Activated T-helper 1 cell treated with anti-CD3 and anti-CD28 coated beads, Interleukin-2, amount 50 U/mL, for 16 hours (primary cell): ENCODE measurements at regions not wholly inside any gene's neighbourhood (a gene's known extent, or its start where the extent isn't known, plus 50 kb on each side); places are given as distances from the start of the nearest gene placed in this dataset.

Experiments used
- DNase-seq, 2 donors: peaks; one replicate each; pipeline ENCODE4 v3.0.0-alpha.2; 2020; ENCODE audit warnings: low read depth in 1 of 2, low spot score in 1 of 2

DNA sequence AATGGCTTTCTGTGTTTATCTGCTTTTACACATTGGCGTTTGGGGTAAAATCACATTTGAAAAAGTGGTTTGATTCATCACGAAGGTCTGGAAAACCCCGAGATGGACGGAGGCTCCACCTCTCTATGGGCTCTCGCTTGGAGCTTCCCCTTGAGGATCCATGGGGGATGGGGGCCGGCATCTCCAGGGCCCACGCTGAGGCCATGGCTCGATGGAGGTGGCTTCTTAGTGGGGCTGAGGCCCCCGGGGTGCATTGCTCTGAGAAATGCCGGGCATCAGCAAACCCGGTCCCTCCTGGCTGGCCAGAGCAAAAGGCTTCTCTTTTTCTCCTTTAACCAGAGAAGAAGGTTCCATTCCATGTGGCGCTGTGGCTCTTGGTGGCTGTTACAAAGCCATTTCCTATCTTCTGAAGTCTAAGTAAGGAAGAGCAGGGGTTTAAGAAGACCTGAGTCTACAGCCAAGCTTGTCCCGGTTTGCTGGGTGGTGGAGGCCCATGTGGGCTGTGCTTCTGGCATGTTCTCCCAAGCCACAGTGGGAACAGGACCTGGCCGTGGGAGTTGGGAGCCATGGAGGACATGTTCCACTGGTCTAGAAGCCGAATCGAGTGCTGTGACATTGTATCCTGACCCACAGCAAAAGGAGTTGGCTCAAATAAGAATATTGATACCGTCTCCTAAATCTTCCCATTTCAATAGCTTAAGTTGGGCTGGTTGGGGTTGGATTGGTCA is 243.5 kb upstream of the PITRM1 start:
- no peak for DNase-seq

DNA sequence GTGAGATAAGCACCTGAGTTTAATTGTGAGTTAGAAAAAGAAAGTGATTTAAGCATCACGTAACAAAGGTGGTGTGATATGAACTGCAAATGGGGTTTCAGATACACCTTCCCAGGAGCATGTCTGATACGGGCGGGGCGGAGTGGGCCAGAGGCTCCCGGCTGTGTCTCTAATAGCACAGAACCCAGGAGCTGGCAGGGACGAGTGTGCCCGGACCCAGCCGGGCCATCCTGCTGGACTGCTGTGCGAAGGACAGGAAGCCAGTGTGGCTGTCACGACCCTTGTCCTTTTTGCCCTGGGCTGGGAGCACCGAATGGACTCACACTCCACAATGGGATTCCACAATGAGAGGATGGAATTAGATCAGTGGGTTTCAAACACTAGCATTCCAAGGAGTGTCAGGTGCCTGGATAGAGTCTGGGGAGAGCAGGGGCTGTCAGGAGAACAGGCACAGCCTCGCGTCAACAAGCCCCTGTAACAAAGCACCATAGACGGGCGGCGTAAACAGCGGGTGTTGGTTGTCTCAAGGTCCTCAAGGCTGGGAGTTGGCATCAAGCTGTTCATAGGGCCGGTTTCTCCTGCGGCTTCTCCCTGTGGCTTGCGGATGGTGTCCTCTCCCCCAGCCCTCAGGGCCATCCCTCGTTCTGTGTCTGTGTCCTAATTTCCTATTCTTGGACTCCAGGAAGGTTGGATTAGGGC is 242.6 kb upstream of the PITRM1 start:
- DNase-seq: no peak

DNA sequence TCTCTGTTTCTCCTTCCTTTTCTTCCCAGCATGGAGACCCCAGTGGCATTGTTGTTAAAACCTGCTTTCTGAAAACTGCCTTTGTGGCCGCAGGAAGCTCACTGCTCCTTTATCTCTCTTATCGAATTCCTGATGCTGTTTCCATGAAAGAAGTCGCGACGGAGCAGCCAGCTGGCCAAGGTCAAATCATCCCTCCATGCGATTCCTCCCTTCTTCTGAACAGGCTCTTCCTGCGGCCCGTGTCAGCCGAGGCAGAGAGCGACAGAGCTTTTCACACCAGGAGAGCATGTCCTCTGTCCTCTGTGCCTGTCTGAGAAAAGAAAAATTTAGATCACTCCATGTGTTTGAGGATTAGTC is 242.1 kb upstream of the PITRM1 start:
- DNase-seq: no peak

DNA sequence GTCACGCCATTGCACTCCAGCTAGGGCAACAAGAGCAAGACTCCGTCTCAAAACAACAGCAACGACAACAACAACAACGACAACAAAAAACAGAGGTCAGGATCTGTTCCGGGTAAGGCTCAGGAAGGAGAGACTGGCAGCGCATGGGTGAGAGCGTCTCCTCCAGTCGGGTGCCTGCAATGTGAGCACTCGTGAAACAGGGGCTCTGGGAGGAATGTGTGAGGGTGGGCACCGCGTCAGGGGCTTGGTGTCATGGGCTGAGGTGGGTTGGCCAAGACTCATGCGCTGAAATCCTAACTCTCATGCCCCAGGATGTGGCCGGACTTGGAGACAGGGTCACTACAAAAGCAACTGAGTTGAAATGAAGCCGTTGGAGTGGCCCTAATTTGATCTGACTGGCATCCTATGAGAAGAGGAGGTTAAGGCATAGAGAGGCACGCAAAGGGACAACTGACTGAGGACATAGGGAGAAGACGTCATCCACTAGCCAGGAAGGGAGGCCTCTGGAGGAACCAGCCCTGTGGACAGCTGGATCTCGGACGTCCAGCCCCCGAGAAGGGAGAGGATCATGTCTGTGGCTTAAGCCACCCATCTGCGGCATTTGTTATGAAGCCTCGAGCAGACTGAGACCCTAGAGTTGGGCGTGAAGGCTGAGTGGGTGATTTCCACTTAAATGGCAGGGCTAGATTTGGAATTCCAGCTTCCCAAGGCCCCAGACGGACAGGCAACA is 241.5 kb upstream of the PITRM1 start:
- no peak for DNase-seq

DNA sequence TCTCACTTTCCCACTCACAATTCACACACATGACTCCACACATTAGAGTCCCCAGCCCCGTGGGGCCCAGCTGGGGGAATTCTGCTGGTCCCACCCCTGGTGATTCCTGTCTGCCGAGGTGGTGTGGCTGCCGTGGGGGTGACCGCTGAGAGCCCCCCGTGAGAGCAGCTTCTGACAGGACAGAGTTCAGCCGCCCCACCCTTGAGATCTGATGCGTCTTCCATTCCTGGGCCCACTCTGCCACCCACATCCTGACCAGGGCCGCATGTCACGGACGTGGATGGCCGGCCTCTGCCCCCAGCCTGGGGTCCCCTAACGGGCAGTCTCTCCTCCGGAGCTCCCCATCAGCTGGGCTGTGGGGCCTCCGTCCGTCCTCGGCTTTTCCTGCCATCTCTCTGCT is 240.1 kb upstream of the PITRM1 start:
- DNase-seq: no peak

- DNase-seq: no peak
These were observed 239.5 kb upstream of the PITRM1 start for GRCh38 chr10:3412071-3412582.

DNA sequence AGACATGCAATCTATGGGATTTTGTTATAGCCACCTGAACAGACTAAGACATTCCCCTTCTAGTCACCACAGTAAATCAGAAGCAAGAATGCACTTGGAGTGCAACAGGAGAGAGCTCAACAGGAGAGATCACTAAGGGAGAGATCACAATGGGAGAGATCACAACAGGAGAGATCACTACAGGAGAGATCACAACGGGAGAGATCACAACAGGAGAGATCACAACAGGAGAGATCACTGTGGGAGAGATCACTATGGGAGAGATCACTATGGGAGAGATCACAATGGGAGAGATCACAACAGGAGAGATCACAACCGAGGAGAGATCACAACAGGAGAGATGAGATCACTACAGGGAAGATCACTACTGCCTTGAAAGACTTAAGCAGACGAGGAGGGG is 238.5 kb upstream of the PITRM1 start:
- DNase-seq: no peak

DNA sequence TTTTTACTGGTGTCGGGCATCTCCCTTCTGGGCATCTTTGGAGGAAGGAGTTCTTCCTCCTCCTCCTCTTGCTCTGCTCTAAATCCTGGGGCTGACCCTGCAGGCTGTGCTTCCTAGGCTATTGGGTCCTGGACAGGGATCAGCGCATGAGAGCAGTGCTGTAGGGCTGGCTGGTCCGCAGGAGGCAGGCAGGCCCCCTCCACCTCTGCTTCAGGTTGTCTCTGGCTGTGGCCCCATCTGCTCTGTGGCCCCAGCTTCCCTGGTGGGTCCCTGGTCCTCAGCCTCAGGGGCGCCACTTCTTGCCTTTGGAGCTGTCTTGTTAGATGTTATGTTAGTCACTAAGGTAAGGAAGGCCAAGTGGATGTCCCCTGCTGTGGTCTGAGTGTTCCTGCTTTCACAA is 237.3 kb upstream of the PITRM1 start:
- no peak for DNase-seq

DNA sequence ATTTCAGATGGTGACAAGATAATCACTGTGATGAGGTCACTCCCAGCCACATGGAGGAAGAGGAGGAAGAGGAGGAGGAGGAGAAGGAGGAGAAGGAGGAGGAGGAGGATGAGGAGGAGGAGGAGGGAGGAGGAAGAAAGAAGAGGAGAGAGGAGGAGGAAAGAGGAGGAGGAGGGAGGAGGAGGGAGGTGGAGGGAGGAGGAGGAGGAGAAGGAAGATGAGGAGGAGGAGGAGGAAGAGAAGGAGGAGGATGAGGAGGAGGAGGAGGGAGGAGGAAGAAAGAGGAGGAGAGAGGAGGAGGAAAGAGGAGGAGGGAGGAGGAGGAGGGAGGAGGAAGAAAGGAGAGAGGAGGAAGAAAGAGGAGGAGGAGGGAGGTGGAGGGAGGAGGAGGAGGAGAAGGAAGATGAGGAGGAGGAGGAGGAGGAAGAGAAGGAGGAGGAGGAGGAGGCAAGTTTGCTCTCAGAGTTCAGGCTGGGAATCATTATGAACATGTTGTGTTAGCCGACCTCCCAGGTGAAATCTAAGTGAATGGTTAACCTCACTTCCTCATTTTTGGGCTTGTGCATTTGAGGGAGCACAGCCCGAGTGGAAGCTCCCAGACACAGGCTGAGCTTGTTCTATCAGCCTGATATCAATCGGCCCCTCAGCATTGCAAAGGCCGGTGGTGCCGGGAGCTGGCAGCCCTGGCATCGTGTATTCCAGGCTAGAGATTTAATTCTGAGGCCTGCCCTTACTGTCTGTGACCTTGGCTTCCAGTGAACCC is 236.2 kb upstream of the PITRM1 start:
- no peak for DNase-seq

- DNase-seq: no peak
These were observed 234.6 kb upstream of the PITRM1 start for GRCh38 chr10:3407208-3407607.

DNA sequence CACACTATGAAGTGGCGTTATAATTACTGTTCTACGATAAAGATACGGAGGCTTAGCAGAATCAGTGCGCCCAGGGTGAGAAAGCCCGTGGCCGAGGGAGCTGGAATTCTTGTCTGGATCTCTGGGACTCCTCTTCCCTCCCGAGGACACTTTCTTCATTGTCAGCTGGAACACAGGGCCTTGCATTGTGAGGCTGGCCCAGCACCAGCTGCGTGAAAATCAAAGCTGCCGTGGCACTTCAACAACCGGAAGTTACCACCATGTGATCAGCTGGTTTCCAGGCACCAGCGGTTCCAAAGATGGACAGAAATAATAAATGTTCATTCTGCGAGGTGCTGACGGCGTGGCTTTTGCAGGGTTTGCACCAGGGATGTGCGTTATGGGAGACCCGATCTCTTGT is 234.0 kb upstream of the PITRM1 start:
- DNase-seq: no peak

GRCh38 chr10:3404381-3404780 is 231.8 kb upstream of the PITRM1 start:
- no peak for DNase-seq

GRCh38 chr10:3402187-3402751 is 229.7 kb upstream of the PITRM1 start:
- DNase-seq: no peak

DNA sequence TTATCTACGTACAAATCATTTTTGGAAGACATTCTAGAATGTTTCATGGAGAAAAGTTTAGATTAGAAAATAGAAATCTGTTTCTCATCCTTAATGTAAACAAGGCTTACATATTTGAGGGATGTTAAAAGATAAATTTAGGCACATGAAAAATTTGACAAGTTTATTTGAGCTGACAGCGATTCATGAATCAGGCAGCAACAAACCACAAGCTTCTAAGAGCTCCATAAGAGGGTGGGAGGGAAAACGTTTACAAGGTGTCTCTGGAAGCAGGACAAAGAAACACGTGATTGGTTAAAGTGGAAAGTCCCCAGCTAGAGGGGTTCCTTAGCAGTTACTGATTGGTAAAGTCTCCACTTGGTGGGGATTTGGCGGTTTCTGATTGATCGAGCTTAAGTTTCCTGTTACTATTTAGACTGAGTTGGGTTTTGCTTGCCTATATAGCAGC is 228.9 kb upstream of the PITRM1 start:
- no peak for DNase-seq

DNA sequence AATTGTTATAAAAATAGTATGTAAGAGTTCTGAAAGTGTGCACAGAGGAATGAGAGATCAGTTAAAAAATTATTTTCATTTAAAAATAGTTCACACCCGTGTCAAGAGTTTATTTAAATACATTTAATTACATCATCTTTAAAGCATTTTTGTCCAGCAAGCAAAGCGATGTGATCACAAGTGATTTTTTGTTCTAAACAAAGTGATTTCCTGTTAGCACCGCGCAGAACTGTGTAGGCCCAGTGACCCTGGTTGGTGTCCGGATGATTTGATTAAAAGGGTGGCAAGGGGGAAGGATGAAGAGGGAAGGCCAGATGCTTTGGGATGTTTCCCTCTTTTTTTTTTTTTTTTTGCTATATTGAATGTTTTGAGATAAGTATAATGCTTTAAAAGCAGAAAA is 227.8 kb upstream of the PITRM1 start:
- DNase-seq: no peak

DNA sequence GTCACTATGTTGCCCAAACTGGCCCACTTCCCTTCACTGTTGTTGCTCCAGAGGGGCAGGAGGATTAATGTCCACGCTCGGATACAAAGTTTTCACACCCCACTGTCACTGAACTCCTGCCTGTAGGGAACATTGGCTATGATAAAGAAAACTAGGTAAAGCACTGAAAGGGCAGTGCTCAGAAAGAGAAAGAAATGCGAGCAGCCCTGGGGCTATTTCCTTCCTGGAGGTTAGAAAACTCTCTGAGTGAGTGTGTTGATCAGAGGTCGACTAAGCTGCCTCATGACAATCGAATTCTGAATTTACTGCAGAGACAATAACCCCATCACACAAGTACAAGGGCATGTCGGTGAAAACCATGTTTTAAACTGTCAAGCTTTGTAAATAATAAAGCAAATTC is 227.2 kb upstream of the PITRM1 start:
- DNase-seq: no peak

GRCh38 chr10:3398825-3399646 is 226.5 kb upstream of the PITRM1 start:
- no peak for DNase-seq

DNA sequence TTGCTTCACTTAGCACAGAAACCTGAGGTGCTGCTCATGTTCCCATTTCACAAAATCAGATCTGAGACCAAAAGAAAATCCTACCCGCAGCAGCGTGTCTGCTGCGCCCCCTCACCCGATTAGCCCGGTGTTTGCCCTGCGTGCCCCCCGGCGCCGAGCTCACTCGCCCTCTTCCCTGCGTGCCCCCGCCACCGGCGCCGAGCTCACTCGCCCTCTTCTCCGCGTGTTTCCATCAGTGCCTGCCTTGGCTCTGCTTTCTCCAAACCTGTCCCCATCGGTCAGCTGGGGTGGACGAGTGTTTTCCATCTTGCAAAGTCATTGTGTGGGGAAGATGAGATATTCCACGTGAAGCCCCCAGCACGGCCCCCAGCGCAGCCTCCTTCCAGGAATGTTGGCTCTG is 225.3 kb upstream of the PITRM1 start:
- no peak for DNase-seq

DNA sequence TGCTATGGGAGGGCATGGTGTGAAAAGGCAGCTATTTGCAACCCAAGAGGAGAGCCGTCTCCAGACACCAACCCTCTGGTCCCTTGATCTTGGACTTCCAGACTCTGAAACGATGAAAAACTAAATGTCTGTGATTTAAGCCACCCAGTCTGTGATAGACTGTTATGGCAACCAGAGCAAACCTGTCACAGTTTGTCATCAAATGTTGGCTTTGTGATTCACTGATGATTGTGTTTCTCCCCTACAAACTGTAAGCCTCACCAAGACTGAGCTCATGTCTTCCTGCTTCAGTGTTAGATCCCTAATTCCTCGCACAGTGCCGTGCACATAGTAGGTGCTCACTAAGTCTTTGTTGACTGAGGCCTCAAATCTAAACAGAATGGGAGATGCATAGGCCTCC is 224.6 kb upstream of the PITRM1 start:
- DNase-seq: no peak

DNA sequence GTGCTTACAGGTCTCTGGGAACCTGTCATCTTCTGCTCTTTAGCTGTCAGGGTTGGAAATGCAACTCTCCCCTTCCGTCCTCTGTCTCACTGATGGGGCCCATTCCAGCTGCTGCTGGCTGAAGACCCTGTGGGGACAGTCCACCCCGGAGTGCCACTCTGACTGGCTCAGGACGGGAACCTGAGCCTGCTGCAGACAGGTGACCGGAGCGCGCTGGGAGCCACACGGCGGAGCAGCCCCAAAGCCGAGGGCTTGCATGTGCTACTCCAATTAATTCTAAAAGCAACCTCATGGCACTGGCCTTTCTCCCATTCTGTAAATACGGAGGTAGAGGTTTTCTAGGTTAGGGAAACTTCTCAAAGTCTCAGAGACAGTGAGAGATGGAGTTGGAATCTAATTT is 223.5 kb upstream of the PITRM1 start:
- no peak for DNase-seq
